H1 (cell line): ENCODE measurements at regions not wholly inside any gene's neighbourhood (a gene's known extent, or its start where the extent isn't known, plus 50 kb on each side); places are given as distances from the start of the nearest gene placed in this dataset.

ENCODE experiments used
- CTCF ChIP-seq, 3 experiments: IDR thresholded peaks; 1 replicate in 2 of 3; 2 replicates in 1 of 3; pipeline versions ENCODE4 v1.5.1 to v1.6.1; 2011; ENCODE audit warnings: low read length in 3 of 3, mild to moderate bottlenecking in 3 of 3, inconsistent platforms in 2 of 3, low read depth in 1 of 3, moderate library complexity in 1 of 3; ENCODE audit not compliant: insufficient read depth in 1 of 3; ENCODE audit errors: control extremely low read depth in 1 of 3
- HDAC6 ChIP-seq: IDR thresholded peaks from one replicate; pipeline ENCODE4 v1.7.1; 2012; ENCODE audit warnings: low read depth, mild to moderate bottlenecking, inconsistent platforms, low read length, moderate library complexity
- KDM1A ChIP-seq: fragments of 200-600, 300-600 bp; sonication (generic); IDR thresholded peaks from 2 replicates; pipeline ENCODE4 v1.7.1; 2016; ENCODE audit warnings: mild to moderate bottlenecking, low read length, borderline replicate concordance
- POLR2A ChIP-seq, 2 experiments: IDR thresholded peaks; 1 replicate in 1 of 2; 2 replicates in 1 of 2; pipeline ENCODE4 v1.6.1; 2011; ENCODE audit warnings: low read depth in 2 of 2, low read length in 2 of 2, mild to moderate bottlenecking in 2 of 2; ENCODE audit errors: control extremely low read depth in 1 of 2
- POLR2AphosphoS5 ChIP-seq: IDR thresholded peaks from 2 replicates; pipeline ENCODE4 v1.6.1; 2011; ENCODE audit warnings: low read depth, low read length
- YY1 ChIP-seq: IDR thresholded peaks from 2 replicates; pipeline ENCODE4 v1.6.1; 2011; ENCODE audit warnings: low read depth, mild to moderate bottlenecking, low read length
- TF ChIP-seq, protein P1 (sequence below): IDR thresholded peaks from 2 replicates; pipeline ENCODE4 v1.6.1; 2012; ENCODE audit warnings: inconsistent platforms

GRCh38 chr11:25423436-25424199 is 908.3 kb upstream of the ANO3 start:
- no peak for TF ChIP-seq POLR2AphosphoS5
- no peak for TF ChIP-seq POLR2A (IDR thresholded peaks at IDR 0.05; ENCODE audit: control extremely low read depth in 1 of 2, low read depth in 2 of 2, low read length in 2 of 2)
- no peak for TF ChIP-seq YY1
- TF ChIP-seq CTCF (IDR thresholded peaks at IDR 0.05; ENCODE audit: control extremely low read depth in 1 of 3, insufficient read depth in 1 of 3, low read depth in 1 of 3, low read length in 3 of 3), result no peak
- TF ChIP-seq, protein P1, sequence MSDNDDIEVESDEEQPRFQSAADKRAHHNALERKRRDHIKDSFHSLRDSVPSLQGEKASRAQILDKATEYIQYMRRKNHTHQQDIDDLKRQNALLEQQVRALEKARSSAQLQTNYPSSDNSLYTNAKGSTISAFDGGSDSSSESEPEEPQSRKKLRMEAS, result no peak
- TF ChIP-seq KDM1A, result no peak
- no peak for TF ChIP-seq HDAC6
